ENCODE measurements at regions not wholly inside any gene's neighbourhood (a gene's known extent, or its start where the extent isn't known, plus 50 kb on each side); places are given as distances from the start of the nearest gene placed in this dataset.

GRCh38 chr6:137413482-137413881, 80.7 kb downstream of the OLIG3 start:
- no peak for TF ChIP-seq CTCF (IDR thresholded peaks at IDR 0.05; ENCODE audit: low read depth, low read length, missing control alignments)
- DNase-seq (ENCODE audit: low read depth): no peak
- in situ Hi-C loops (cut with HindIII; ENCODE audit: low sequenced_read_pairs): no loop called here
- no peak overlapping the region for H3K4me3 ChIP-seq (ENCODE audit: low read depth, low read length)

- in situ Hi-C loops (cut with HindIII; ENCODE audit: low sequenced_read_pairs): no loop called here
- DNase-seq (ENCODE audit: low read depth): no peak
- no peak for TF ChIP-seq CTCF (IDR thresholded peaks at IDR 0.05; ENCODE audit: low read depth, low read length, missing control alignments)
These were observed 81.6 kb downstream of the OLIG3 start for GRCh38 chr6:137412562-137412961.

GRCh38 chr6:137409266-137409777, 84.9 kb downstream of the OLIG3 start:
- no peak for DNase-seq (ENCODE audit: low read depth)
- no peak overlapping the region for H3K4me3 ChIP-seq (ENCODE audit: low read depth, low read length)

More at GRCh38 chr6:137412562-137412961, 81.6 kb downstream of the OLIG3 start:
- H3K4me3 ChIP-seq (ENCODE audit: low read depth, low read length): no peak overlapping the region

GRCh38 chr6:137407816-137408215, 86.4 kb downstream of the OLIG3 start:
- no peak for DNase-seq (ENCODE audit: low read depth)
- TF ChIP-seq CTCF (IDR thresholded peaks at IDR 0.05; ENCODE audit: low read depth, low read length, missing control alignments): no peak
- no peak overlapping the region for H3K4me3 ChIP-seq (ENCODE audit: low read depth, low read length)
- in situ Hi-C loops (cut with HindIII; ENCODE audit: low sequenced_read_pairs): no loop called here

More at GRCh38 chr6:137409266-137409777, 84.9 kb downstream of the OLIG3 start:
- TF ChIP-seq CTCF (IDR thresholded peaks at IDR 0.05; ENCODE audit: low read depth, low read length, missing control alignments): no peak
- in situ Hi-C loops (cut with HindIII; ENCODE audit: low sequenced_read_pairs): no loop called here

GRCh38 chr6:137405806-137406205, 88.4 kb downstream of the OLIG3 start:
- no peak for DNase-seq (ENCODE audit: low read depth)
- in situ Hi-C loops (cut with HindIII; ENCODE audit: low sequenced_read_pairs): no loop called here
- TF ChIP-seq CTCF (IDR thresholded peaks at IDR 0.05; ENCODE audit: low read depth, low read length, missing control alignments): no peak
- no peak overlapping the region for H3K4me3 ChIP-seq (ENCODE audit: low read depth, low read length)

GRCh38 chr6:137403855-137404254, 90.3 kb downstream of the OLIG3 start:
- in situ Hi-C loops (cut with HindIII; ENCODE audit: low sequenced_read_pairs): no loop called here
- DNase-seq (ENCODE audit: low read depth): no peak
- no peak for TF ChIP-seq CTCF (IDR thresholded peaks at IDR 0.05; ENCODE audit: low read depth, low read length, missing control alignments)
- no peak overlapping the region for H3K4me3 ChIP-seq (ENCODE audit: low read depth, low read length)
